GM19035 (cell line): ENCODE measurements at regions not wholly inside any gene's neighbourhood (a gene's known extent, or its start where the extent isn't known, plus 50 kb on each side); places are given as distances from the start of the nearest gene placed in this dataset.
A peak's percentile ranks its signal among the peaks of the same experiment; 100 is the strongest.
"Not testable (repeated sequence)": the region's sequence is repeated elsewhere in the genome, so short reads cannot be mapped to it uniquely, and the experiment has no call there.

Source experiments
- ATAC-seq: cut with Tn5 transposase; IDR thresholded peaks from one replicate; pipeline ENCODE4 v1.9.1; 2021; ENCODE audit not compliant: unreplicated experiment

GRCh38 chr1:181949500-181949899 is 112.0 kb downstream of the ZNF648 start:
- no peak for ATAC-seq

- ATAC-seq = no peak
These were observed 113.1 kb downstream of the ZNF648 start for GRCh38 chr1:181948372-181948771.

DNA sequence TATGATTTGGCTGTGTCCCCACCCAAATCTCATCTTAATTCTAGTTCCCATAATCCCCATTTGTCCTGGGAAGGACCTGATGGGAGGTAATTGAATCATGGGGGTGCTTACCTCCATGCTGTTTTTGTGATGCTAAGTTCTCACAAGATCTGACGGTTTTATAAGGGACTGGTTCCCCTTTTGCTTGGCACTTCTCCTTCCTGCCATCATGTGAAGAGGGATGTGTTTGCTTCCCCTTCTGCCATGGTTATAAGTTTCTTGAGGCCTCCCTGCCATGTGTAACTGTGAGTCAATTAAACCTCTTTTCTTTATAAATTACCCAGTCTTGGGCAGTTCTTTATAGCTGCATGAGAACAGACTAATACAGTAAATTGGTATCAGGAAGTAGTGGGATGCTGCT is 114.1 kb downstream of the ZNF648 start:
- ATAC-seq = no peak

DNA sequence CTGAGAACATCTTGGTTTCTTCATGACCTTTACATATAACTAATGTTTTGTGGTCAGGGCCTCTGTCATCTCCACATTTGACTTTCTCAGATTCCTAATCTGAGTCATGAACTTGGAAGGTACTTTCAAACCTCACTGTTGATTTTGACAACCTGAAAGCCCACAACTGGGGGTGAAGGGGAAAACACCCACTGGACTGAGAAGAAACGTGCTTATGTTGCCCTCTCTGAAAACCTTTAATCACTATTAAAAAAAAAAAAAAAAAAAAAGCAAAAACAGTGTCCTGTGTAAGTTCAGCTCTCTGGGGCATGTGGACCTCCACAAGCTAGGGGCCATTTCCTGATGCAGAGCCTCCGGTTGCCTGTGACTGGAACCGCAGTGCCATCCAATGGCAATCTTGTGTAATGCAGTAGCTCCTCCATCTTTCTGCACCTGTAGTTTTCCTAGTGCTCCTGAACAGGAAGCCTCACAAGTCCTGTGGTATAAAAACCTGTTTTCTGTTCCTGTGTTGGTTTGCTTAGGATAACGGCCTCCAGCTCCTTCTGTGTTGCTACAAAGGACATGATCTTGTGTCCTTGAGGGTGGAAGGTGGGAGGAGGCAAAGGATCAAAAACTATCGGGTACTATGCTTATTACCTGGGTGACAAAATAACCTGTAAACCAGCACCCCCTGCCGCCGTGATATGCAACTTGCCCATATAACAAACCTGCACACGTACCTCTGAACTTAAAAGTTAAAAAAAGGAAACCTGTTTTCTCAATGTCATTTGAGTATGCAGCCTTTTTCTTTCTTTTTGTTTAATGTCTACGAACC is 124.5 kb downstream of the ZNF648 start:
- ATAC-seq = peak; percentile 87

GRCh38 chr1:181936269-181936668 is 125.2 kb downstream of the ZNF648 start:
- ATAC-seq = peak; percentile 22

GRCh38 chr1:181931873-181932272 is 129.6 kb downstream of the ZNF648 start:
- no peak for ATAC-seq

GRCh38 chr1:181930187-181930586 is 131.3 kb downstream of the ZNF648 start:
- ATAC-seq = no peak

GRCh38 chr1:181926697-181927096 is 134.8 kb downstream of the ZNF648 start:
- ATAC-seq = no peak

GRCh38 chr1:181924034-181924433 is 137.5 kb downstream of the ZNF648 start:
- ATAC-seq = not testable (repeated sequence)

GRCh38 chr1:181919542-181919941 is 142.0 kb downstream of the ZNF648 start:
- ATAC-seq = no peak

- ATAC-seq = no peak
These were observed 142.5 kb downstream of the ZNF648 start for GRCh38 chr1:181918880-181919525.

GRCh38 chr1:181911715-181912114 is 149.8 kb downstream of the ZNF648 start:
- no peak for ATAC-seq

- no peak for ATAC-seq
These were observed 150.6 kb downstream of the ZNF648 start for GRCh38 chr1:181910905-181911304.

DNA sequence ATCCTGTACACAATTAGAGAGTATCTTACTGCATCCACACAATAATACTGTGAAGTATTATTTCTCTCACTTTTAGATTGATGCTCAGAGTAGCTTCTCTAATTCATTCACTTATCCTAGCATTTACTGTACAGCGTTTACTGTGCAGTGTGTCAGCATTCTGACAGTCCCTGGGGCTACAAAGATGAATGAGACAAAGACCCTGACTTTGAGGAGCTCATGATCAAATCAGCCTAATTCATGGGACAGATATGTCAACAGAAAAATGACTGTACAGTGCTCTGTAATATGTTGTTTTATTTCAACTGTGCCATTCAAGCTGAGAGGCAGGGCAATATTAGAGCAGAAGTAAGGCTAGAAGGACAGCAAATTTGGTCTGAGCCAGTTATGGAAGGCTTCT is 152.5 kb downstream of the ZNF648 start:
- no peak for ATAC-seq

DNA sequence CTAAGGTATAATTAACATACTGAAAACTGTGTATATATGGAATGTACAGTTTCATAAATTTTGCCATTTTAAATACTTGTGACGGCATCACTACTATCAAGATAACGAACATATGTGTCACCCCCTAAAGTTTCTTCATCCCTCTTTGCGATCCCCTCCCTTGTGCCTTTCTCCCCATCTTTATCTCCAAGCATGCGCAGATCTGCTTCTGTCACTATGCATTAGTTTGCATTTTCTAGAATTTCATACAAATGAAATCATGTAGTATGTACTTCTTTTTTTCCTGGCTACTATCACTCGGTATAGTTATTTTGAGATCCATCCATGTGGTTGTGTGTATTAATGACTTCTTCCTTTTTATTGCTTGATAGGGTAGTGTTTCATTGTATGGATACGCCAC is 154.9 kb downstream of the ZNF648 start:
- ATAC-seq = no peak

- no peak for ATAC-seq
These were observed 155.4 kb downstream of the ZNF648 start for GRCh38 chr1:181905944-181906597.

GRCh38 chr1:181898773-181899172 is 162.7 kb downstream of the ZNF648 start:
- no peak for ATAC-seq

DNA sequence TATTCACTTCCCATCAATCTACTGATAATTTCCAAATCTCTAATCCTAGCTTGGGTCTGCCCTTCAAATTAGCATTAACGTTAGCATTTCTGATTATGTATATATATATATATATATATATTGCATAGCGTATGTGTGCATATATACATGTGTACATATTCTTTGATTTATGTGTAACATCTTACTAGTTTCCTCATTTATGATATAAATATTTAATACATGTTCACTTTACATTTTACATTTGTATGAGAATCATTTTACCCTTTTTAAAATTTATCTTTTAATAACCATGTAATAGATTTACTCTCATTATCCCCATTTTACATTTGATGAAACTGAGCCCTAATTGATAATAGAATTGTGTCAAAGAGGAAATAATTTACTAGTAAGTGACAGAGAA is 164.7 kb downstream of the ZNF648 start:
- no peak for ATAC-seq

DNA sequence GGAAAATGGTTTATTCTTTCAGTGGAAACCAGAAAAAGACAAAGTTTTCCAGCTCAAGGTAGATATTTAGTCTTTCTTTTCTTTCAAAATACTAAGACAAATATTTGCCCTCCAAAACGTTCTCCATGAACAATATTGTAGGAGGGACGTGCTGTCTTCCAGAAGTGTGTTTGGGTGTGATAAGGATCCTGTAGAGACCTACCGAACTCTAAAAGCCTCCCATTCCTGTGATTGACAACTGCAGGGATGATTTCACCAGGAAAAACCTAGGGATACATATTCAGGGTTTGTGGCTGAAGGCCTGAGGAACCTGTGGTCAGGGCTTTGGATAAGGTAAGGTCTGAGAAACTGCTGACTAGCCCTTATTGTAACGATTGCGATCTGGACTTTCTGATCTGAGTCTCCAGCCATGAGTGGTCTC is 167.1 kb downstream of the ZNF648 start:
- no peak for ATAC-seq

- ATAC-seq = no peak
These were observed 167.6 kb downstream of the ZNF648 start for GRCh38 chr1:181893937-181894336.

GRCh38 chr1:181893150-181893549 is 168.4 kb downstream of the ZNF648 start:
- ATAC-seq = not testable (repeated sequence)

GRCh38 chr1:181872562-181872961 is 188.9 kb downstream of the ZNF648 start:
- ATAC-seq = no peak
